NCI-H82 (cell line): ENCODE measurements at regions not wholly inside any gene's neighbourhood (a gene's known extent, or its start where the extent isn't known, plus 50 kb on each side); places are given as distances from the start of the nearest gene placed in this dataset.

Experiments used
- DNase-seq: peaks from one replicate; lab custom pipeline; 2025; lab: John Stamatoyannopoulos, UW

DNA sequence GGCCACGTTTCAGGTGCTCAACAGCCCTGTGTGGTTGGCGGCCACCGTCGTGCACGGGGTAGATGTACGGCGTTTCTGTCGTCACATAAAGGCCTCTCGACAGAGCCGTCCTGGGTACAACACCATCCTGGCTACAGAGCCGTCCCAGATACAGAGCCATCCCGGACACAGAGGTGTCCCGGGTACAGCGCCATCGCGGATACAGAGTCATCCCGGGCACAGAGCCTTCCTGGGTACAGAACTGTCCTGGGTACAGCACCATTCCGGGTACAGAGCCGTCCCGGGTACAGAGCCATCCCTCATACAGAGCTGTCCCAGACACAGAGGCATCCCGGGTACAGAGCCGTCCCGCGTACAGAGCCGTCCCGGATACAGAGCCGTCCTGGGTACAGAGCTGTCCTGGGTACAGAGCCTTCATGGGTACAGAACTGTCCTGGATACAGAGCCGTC, 222.7 kb upstream of the SOX1 start:
- DNase-seq = no peak

DNA sequence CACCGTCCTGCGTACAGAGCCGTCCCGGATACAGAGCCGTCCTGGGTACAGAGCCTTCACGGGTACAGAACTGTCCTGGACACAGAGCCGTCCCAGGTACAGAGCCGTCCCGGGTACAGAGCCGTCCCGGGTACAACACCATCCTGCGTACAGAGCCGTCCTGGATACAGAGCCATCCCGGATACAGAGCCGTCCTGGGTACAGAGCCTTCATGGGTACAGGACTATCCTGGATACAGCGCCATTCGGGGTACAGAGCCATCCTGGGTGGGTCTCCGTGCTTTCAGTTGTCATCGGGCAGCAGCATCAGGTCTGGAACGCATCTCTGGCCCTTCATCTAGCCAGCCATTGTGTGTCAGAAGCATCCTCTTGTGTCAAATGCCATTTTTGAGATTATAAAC, 222.3 kb upstream of the SOX1 start:
- no peak for DNase-seq

DNA sequence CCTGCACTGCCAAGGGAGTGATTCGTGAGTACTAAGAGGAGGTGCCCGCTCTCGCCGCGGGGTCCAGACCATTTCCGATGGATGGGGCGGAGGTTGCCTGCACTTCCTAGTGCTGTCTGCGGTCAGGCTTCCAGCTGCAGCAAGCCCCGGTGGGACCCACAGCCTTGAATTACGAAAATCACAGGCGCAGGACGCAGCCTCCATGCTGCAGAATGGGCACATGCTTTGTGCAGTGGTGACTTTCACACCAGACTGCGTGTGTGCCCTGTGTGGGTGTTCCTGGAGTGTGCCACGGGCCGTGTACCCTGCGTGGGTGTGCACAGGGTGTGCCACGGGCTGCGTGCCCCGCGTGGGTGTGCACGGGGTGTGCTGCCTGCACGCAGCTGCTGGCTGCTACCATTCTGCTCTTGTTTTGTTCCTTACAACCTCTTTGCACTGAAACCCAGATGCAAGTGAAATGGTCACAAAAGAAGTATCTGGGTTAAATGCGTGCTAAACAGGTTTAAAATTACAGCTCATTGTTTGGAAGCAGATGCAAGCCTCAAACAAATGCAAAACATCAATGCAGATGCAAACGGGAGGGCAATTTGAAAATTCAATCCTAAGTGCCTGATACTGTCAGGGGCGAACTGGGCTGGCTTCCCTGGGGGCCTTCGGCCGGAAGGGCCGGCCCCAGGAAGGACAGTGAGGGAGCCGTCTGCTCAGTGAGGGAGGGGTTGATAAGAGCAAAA, 221.2 kb upstream of the SOX1 start:
- DNase-seq = no peak

DNA sequence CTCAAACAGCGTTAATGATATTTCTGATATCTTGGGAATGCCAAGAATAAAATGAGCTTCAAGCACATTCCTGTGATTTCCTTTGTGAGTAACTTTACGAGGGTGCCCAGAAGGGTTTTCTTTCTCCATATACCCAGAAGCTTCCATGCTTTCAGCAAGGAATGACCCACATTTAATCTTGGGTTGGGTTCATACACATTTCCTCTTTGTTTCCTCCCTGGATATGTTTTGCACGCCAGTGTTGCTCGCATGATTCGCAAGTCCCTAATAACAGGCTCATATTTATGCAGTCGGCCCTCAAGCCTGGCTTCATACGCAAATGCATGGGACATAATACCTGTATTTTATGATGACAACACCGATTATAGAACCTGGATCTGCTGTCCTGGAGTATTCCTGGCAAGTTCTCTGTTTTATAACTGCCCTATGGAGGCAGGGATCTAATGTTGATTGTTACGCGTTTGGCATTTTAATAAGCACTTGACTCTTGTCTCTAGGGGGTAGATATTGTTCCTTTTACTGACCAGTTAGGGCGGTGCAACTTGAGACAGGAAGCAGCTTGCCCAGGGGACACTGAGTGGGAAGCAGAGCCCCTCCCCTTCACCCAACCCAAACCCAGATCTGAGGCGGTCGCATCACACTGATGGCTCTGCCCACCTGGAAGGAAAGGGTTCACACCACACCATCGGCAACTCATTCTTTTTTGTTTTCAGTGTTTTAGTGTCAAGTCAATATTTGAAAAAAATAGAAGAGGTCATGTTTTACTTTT, 220.4 kb upstream of the SOX1 start:
- DNase-seq = no peak

DNA sequence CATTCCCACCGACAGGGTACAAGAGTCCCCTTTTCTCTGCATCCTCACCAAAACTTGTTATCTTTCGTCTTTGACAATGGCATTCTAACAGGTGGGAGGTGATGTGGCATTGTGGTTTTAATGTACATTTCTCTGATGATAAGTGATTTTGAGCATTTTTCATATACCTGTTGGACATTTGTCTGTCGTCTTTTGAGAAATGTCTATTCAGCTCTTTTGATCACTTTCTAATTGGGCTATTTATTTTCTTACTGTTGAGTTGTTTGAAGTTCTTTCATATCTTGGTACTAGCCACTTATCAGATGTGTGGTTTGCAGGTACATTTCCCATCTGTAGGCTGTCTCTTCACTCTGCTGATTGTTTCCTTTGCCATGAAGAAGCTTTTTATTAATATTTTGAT, 219.0 kb upstream of the SOX1 start:
- no peak for DNase-seq

DNA sequence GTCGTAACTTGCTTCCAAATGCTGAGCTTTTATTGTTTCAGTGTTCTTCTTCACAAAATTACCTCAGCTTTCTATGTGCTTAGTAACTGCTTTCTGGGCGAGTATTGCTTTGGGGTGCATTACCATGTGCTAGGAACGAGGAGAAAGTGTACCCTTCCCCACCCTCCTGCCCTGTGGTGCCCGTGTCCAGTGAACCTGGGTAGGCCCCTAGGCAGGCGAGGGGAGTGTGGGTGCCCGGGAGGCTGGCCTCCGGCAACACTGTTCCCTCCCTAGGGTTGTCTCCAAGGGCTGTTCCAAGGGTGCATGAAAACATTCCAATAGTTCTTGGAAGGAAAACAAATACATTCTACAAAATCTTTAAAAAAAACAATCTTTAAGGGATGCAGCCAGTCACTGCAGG, 216.5 kb upstream of the SOX1 start:
- DNase-seq = no peak

DNA sequence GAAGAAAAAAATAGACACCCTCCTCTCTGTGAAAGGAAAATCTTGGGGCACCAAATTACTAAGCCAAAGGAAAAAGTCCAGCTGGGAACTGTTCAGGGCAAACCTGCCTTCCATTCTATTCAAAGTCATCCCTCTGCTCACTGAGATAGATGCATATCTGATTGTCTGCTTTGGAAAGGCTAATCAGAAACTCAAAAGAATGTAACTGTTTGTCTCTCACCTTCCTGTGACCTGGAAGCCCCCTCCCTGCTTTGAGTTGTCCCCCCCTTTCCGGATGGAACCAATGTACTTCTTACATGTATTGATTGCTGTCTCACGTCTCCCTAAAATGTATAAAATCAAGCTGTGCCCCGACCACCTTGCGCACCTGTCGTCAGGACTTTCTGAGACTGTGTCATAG, 216.0 kb upstream of the SOX1 start:
- DNase-seq = no peak

DNA sequence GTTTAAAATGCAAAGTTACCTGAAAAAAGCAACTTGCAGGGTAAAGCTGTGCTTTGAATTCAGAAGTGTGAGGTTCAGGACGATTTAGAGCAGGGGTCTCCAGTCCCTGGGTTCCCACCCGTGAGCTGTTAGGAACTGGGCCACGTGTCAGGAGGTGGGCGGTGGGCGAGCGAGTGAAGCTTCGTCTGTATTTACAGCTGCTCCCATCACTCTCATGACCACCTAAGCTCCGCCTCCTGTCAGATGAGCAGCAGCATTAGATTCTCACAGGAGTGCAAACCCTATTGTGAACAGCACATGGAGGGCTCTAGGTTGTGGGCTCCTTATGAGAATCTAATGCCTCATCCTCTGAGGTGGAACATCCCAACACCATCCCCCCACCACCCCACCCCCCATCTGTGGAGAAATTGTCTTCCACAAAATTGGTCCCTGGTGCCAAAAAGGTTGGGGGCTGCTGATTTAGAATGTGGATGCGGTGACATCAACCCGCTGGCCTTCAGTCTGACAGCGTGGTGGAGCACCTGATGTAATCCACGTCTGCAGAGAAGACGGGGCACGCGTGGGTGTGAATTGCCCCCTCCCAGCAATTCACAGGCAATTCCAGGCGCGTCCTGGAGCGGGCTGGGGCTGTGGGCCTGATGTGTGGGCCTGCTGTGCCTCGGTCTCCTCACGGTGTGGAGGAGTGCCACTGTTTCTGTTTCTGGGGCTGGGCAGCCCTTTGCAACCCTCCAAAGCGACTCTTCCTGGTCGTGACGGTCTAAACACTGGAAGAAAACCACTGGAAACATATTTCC, 214.0 kb upstream of the SOX1 start:
- no peak for DNase-seq

DNA sequence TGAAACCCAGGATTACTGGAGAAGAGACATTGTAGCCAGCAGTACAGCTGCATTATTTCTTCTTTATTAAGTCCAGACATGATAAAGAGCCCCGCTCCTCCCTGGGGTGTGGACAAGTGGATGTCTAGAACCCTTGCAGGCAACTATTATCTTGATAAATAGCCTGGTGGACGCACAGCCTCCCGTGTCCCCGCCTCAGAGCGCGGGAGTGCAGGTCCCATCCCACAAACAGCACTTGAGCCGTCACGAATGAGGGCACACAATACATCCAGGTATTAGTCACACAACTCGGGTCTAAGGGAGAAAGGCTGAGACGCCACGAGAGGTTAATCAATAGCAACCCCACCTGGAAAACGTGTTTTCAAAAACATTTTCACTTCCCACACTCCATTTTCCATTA, 213.2 kb upstream of the SOX1 start:
- no peak for DNase-seq

DNA sequence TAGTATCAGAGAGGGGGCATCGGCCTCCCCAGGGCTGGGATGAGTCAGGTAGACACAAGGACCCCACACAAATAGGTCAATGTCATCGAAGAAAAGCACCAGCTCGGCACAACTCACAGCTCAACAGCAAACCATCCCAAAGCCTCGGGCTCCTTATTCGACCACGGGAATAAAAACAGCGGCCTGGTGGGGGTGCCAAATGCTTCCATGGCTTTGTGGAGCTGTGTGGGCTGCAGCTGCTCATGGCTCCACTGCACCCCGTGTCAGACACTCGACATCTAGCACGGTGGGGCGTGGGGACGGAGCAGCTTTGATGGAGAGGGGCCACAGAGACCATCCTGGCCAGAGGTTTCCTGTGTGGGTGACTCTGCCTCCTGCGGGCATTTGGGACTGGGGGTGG, 212.5 kb upstream of the SOX1 start:
- no peak for DNase-seq

DNA sequence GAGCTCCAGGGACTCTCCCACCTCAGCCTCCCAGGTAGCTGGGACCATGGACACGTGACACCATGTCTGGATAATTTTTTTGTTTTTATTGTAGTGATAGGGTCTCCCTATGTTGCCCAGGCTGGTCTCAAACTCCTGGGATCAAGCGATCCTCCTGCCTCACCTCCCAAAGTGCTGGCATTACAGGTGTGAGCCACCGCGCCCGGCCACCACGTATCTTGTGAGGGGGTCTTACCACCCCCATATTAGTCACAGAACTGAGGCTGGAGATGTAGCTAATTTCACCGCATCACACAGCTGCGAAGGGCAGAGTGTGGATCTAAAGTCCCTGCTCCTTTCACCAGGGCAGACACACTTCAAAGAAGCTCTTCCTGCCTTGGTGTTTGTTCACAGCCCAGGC, 211.8 kb upstream of the SOX1 start:
- no peak for DNase-seq

DNA sequence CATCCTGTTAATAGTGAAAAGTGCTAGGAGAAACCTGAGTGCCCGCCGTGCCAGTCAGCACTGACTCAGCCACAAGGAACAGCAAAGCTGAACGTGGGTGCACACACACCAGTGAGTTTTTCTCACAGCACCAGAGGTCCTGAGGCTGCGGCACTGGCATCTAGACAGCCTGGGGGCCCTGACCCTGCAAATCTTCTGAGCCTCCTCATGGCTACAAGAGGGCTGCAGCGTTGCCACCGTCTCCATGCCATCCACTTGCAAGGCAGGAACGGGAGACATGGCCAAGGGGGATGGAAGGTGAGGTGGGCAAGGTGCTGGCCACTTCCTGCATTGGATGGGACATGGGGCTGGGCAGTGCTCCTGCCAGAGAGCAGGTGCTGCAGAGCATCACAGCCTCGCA, 211.2 kb upstream of the SOX1 start:
- DNase-seq = no peak

DNA sequence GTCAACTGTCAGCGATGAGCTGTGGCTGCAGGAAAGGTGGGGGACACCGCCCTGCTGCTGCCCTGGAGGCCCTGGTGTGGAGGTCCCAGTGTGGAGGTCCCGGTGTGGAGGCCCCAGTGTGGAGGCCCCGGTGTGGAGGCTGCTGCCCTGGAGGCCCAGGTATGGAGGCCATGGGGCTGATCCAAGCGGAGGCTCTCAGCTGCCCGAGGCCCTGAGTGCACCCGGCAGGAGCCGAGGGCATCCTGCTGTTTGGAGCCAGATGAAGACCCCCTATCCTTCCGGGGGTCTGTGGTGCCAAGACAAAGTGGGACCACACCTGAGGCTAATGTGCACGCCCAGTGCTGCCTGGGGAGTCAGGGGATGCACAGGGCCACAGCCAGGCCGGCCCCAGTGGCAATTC, 210.4 kb upstream of the SOX1 start:
- DNase-seq = no peak

DNA sequence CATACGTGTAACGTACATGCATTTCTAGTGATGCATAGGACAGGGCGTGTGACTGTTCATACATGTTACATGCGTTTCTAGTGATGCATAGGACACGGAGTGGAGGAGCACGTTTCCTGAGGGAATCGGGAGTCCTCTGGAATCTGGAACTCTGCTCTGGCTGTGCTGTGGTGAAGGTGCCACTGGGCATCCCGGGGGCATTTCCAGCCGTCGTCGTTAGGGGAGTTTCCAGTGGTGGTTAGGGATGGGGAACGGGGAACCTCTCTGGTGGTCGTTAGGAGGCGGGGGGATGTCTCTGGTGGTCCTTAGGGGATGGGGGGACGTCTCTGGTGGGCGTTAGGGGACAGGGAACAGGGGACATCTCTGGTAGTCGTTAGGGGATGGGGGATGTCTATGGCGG, 209.6 kb upstream of the SOX1 start:
- DNase-seq = no peak

DNA sequence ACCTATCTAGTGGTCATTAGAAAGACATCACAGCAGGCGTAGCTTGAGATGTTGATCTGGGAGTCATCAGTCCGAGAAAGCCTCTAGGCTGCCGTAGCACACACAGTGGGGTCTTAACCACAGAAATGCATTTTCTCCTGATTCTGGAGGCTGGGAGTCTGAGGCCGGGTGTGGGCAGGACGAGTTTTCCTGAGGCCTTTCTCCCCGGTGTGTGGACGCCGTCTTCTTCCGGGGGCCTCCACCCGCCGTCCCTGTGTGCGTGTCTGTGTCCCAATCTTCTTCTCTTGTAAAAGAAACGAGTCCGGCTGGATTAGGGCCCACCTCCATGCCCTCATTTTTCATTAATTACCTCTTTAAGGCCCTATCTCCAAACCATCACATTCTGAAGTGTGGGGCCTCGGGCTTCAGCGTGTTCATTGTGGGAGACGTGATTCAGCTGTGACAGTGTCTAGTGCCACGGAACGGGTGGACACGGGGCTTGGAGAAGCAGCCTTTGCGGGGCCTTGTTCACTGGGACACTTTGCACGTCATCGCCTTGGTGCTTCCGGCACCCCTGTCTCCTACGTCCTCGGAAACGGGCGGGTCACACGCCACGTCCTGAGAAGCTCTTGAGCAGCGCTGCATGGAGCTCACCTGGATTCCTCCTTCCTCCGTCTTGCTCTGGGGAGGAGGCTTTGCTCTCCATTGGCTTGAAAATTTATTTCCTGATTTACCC, 208.9 kb upstream of the SOX1 start:
- DNase-seq = no peak

DNA sequence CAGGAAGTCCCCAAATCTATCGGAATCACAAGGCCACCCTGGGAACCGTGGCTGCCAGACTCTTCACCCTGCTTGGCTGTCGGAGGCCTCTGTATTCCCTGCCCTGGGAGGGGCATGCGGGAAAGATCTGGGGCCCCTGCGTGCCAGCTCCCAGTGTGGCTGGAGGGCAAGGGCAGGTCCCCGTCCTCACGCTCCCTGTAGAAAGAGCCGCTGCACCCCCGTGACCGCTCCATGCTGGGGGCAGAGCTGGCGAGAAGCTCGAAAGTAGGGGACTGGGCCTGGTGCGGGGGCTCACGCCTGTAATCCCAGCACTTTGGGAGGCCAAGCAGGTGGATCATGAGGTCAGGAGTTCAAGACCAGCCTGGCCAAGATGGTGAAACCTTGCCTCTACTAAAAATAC, 208.4 kb upstream of the SOX1 start:
- no peak for DNase-seq

DNA sequence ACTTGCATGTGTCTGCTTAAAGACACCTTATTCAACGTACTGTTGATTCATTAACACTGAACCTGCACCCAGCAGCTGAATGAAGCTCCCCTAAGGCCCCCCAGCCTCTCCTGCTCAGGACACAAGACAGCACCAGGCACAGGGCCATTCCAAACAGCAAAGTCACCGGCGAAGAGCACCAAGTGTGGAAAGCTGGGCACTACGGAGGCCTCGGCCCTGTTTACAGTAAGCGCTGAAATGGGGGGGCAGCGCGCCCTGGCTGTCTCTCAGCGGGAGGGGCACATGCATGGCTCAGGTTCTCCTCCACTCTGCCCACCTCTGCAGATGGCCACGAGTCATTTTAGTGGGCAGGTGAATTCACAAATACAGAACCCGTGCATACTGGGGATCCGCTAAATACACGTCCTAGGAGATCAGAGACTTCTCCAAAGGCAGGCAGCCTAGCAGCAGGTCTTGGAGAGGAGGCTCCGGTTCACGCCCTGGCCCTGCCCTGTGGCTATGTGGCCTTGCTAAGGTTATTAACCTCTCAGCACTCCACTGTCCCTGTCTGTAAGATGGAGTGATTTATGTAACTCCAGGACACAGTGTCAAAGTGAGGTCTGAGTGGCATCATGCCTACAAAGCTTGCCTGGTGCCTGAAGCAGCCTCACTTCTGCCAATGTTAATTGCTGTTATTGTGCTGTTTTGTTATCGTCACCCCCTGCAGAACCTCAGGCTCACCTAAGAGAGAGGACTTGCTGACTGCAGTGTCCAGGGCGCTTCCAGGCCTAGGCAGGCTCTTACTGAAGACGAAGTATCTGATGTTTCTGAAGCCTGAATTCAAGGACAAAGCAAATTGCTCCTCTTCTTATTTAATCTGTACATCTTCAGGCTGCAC, 207.4 kb upstream of the SOX1 start:
- DNase-seq = no peak

DNA sequence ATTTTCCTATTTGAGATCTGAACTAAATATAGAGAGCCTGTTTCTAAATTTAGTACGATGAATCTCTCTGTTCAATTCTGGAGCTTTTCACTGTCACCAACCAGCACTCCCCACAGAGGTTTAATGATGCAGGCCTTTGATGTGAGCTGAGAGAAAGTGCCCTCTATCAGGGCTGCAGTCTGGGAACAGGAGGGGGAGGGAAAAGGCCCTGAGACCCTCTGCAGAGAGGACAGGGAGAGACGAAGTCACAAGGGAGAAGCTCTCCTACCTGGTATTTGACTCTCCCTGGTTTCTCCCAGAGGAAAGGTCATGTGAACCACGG, 206.8 kb upstream of the SOX1 start:
- no peak for DNase-seq

DNA sequence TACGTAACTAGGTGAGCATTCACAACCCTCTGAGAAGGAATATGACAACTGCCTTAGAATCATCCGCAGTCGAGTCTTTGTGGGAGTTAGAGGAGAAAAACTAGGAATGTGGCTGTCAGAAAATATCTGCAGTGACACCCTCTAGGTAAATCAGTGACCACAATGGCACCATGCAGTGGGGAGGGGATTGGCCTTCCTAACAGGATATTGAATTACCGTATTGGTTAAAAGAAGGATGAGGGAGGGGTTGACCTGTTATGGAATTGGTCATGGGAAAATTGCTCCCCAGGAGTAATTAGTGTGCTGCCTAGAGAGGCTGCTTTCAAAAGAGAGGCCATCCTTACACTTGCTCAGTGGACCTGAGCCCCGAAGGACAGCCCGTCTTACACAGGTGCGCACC, 205.6 kb upstream of the SOX1 start:
- DNase-seq = no peak

DNA sequence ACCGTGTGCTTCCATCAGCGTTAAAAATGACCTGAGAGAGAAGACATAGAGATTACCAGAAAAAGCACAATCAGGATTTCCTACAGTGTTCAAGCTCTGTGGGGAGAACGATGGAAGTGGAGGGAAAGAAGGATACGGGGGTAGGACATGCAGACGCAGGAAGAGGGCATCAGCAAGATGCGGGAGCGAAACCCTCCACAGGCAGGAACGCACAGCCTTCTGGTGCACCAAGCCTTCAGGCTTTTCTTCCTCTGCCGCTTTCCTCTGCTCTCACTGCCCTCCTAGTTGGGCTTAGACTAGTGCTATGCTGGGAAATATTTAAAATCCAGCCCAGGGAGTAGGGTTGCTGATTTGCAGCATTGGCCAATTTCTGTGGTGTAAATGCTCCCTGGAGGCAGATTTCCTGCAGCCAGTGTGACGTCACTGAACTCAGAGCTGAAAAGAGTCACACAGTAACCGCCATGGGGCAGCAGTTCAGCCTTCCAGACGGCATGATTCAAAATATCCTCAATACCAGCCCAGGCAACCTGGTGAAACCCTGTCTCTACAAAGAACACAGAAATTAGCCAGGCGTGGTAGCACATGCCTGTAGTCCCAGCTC, 205.1 kb upstream of the SOX1 start:
- DNase-seq = no peak
